GM10248 (cell line): ENCODE measurements at regions not wholly inside any gene's neighbourhood (a gene's known extent, or its start where the extent isn't known, plus 50 kb on each side); places are given as distances from the start of the nearest gene placed in this dataset.

Experiments used
- CTCF ChIA-PET: fragments of 300-600 bp; sonication (Branson Sonifier 250); formaldehyde crosslinking; extraction: SDS; loops from one replicate; lab custom pipeline; 2021; ENCODE audit warnings: antibody characterized with exemption; lab: Yijun Ruan, JAX
- POLR2A ChIA-PET: fragments of 350-650 bp; sonication (Branson Sonifier 250); formaldehyde crosslinking; extraction: SDS; loops from one replicate; lab custom pipeline; 2020; ENCODE audit warnings: antibody characterized with exemption; lab: Yijun Ruan, JAX
- DNase-seq: peaks from one replicate; pipeline ENCODE4 v3.0.0; 2012; ENCODE audit errors: extremely low spot score
- TF ChIP-seq, protein P1 (sequence below): IDR thresholded peaks from 2 replicates; pipeline ENCODE4 v1.5.1; 2012; ENCODE audit warnings: mild to moderate bottlenecking, low read depth; ENCODE audit errors: extremely low read depth, missing control alignments, control extremely low read depth

DNA sequence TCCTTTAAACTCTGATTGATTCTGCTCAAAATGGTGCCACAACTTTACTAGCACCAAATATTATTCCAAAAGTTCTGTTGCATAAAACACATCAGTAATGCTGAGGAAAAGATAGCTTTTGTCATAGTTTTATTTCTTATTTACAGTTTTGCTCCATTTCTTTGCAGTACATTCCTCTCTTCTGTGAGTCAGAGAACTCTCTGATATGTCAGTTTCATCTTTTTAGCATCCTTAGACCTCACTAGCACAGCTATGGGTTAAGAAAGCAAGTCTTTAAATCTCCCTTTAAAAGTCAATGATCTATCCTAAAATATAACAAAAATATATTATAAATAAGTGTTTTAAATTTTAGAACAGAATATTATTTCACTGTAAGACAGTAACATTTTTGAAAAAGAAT is 356.6 kb upstream of the SNX7 start:
- TF ChIP-seq, protein P1, sequence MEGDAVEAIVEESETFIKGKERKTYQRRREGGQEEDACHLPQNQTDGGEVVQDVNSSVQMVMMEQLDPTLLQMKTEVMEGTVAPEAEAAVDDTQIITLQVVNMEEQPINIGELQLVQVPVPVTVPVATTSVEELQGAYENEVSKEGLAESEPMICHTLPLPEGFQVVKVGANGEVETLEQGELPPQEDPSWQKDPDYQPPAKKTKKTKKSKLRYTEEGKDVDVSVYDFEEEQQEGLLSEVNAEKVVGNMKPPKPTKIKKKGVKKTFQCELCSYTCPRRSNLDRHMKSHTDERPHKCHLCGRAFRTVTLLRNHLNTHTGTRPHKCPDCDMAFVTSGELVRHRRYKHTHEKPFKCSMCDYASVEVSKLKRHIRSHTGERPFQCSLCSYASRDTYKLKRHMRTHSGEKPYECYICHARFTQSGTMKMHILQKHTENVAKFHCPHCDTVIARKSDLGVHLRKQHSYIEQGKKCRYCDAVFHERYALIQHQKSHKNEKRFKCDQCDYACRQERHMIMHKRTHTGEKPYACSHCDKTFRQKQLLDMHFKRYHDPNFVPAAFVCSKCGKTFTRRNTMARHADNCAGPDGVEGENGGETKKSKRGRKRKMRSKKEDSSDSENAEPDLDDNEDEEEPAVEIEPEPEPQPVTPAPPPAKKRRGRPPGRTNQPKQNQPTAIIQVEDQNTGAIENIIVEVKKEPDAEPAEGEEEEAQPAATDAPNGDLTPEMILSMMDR: no peak
- no peak for DNase-seq
- POLR2A ChIA-PET: no interaction called here
- CTCF ChIA-PET: no interaction called here

DNA sequence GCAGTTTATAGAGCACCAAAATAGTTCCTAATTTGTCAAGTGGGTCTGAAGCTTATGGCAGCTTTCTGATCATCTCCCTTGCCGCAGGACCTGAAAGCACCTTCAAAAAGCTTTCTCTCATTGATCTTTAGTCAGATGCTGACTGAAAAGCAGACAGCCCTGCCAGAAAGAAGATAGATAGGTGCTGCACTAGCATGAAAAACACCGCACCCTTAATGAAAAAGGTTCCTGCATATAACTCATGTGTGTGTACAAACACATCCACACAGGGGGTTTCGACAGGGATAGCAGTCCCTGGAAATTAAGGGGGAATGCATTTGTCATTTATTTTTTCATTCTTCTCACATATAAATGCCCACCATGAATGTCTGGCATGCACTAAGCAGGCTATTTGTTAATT is 361.7 kb upstream of the SNX7 start:
- DNase-seq: no peak
- TF ChIP-seq, protein P1: no peak
- ChIA-PET CTCF (interaction anchor here (1.1 kb wide), 1 partner anchor 10 kb away, joined by 3 read pairs; no protein-coding TSS in a partner anchor), POLR2A (no interaction called here)

DNA sequence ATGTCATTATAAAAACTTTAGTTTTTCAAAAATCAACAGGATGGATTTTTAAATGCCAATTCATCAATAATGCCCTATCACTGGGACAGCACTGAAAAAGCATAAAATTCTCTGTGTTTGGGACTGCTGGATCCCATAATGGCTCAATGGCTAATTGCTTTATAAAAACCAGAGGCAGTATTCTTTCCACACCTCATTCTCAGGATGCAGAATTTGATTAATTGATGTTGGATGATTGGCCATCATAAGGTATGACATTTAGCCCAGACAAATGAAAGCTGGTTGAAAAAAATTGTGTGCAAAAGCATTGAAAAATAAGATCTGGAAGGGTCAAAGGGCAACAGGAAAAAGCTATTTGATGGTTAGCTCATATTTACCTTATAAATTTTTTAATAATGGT is 362.2 kb upstream of the SNX7 start:
- TF ChIP-seq, protein P1: no peak
- no peak for DNase-seq
- POLR2A ChIA-PET: no interaction called here
- CTCF ChIA-PET: interaction anchor here (1.1 kb wide), 1 partner anchor 9 kb away, joined by 3 read pairs; no protein-coding TSS in a partner anchor

DNA sequence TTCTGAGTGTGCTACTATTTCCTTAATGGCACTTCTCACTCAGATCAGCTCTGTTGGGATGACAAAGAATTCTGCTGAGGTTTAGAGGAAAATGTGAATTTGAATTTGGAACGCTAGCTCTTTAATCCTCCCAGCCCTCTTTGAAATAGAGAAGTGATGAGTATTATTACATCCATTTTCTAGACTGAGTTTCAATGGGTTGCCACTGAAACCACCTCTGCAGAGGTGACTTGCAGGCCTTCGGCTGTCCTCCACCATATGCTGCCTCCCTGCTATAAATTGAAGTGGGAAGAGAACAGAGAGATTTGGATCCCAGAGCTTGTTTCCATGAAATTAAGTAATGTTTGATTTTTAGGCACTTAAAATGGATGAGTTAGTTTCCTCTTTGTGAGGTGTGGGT is 363.2 kb upstream of the SNX7 start:
- ChIA-PET POLR2A (no interaction called here), CTCF (interaction anchor here (0.8 kb wide), 2 partner anchors 8 to 11 kb away, joined by 3 read pairs; no protein-coding TSS in a partner anchor)
- TF ChIP-seq, protein P1: no peak
- DNase-seq: no peak

DNA sequence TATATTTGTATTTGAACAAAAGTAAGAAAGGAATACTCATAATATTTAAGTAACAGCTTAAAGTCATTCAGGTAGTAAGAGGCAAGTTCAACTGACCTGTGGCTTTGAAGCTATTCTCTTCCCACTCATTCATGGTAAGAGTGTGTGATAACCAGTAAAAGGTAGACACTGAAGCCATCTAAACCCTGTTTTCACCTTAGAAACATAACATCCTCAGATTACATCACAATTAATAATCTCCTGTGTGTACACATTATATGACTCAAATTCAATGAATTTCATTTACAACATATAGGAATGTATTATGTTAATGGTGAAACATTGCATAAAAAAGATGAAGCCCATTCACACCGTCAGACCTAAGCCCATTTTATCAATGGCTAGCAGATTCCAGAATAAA is 364.8 kb upstream of the SNX7 start:
- ChIA-PET CTCF (no interaction called here), POLR2A (no interaction called here)
- TF ChIP-seq, protein P1: no peak
- DNase-seq: no peak

DNA sequence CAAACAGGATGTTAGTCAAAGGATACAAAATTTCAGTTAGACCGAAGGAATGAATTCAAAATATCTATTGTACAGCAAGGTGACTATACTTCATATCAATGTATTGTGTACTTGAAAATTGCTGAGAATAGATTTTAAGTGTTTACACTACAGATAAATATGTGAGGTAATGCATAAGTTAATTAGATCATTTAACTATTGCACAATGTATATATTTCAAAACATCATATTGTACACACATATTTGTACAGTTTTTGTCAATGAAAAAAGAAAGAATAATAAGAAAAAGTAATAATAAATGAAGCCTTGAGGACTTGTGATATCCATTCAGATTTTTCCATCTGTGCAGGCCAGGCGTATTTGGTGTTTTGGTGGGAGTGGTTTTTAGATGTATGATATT is 367.4 kb upstream of the SNX7 start:
- CTCF ChIA-PET: no interaction called here
- DNase-seq: no peak
- POLR2A ChIA-PET: no interaction called here
- TF ChIP-seq, protein P1: no peak
